Colonic mucosa (tissue), 4 donors: ENCODE measurements at regions not wholly inside any gene's neighbourhood (a gene's known extent, or its start where the extent isn't known, plus 50 kb on each side); places are given as distances from the start of the nearest gene placed in this dataset.

Experiments
- DNase-seq: peaks from one replicate; pipeline ENCODE4 v3.0.0-alpha.2; 2020
- H3K27ac ChIP-seq: fragments of 200-600 bp; one replicate; pipeline ENCODE4 v1.8.0; 2021
- H3K27me3 ChIP-seq: fragments of 200-600 bp; one replicate; pipeline ENCODE4 v1.8.0; 2021
- H3K36me3 ChIP-seq: fragments of 200-600 bp; one replicate; pipeline ENCODE4 v1.8.0; 2021
- H3K4me1 ChIP-seq: fragments of 200-600 bp; one replicate; pipeline ENCODE4 v1.8.0; 2021; ENCODE audit warnings: mild to moderate bottlenecking
- H3K4me3 ChIP-seq: fragments of 200-600 bp; one replicate; pipeline ENCODE4 v1.8.0; 2021
- H3K9ac ChIP-seq, 2 donors: one replicate each; pipeline ENCODE4 v1.7.0; 2013; ENCODE audit warnings: control low read depth in 2 of 2, low read depth in 2 of 2, low read length in 2 of 2
- H3K9me3 ChIP-seq: fragments of 200-600 bp; one replicate; pipeline ENCODE4 v1.8.0; 2021
- intact Hi-C: fragments of 100-400 bp; cut with DNase I; formaldehyde crosslinking; loops from one replicate; pipeline ENCODE4 v1.14.1; 2022
- TF ChIP-seq, protein P1 (sequence below): fragments of 200-600 bp; IDR thresholded peaks from one replicate; pipeline ENCODE4 v1.8.0; 2022; ENCODE audit warnings: antibody characterized with exemption, mild to moderate bottlenecking
- donor health status: healthy.
- donor health status: DM: no; HTN: no; CAD: no.
- donor health status: DM: no; HTN: no; CAD: no.

DNA sequence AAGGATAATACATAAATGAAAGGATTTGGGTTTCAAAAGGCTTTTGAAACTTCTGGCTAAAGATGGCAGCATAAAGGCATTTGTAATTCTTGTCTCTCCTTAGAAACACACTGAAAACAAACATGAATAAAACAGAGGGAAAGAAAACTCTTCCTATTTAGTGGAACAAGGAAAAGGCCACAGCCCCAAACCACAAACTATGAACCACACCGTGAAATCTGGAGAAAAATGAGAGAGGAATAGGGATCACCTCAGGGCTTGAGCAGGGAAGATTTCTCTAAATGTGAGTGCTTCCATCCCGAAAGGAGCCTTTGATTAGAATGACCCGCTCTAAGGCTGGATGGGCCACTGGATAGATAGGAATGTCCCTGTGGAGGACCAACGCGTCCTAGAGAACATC lies 119.6 kb downstream of the SEC61B start:
- Histone ChIP-seq H3K27ac (no peak overlapping the region), H3K4me3 (no peak overlapping the region), H3K9me3 (no peaks in the 10 kb centered on the region), H3K27me3 (no peaks in the 10 kb centered on the region), H3K36me3 (no peaks in the 10 kb centered on the region), H3K9ac (no peak overlapping the region), H3K4me1 (no peaks in the 10 kb centered on the region)
- intact Hi-C loops: no loop called here
- DNase-seq: no peak
- TF ChIP-seq, protein P1, sequence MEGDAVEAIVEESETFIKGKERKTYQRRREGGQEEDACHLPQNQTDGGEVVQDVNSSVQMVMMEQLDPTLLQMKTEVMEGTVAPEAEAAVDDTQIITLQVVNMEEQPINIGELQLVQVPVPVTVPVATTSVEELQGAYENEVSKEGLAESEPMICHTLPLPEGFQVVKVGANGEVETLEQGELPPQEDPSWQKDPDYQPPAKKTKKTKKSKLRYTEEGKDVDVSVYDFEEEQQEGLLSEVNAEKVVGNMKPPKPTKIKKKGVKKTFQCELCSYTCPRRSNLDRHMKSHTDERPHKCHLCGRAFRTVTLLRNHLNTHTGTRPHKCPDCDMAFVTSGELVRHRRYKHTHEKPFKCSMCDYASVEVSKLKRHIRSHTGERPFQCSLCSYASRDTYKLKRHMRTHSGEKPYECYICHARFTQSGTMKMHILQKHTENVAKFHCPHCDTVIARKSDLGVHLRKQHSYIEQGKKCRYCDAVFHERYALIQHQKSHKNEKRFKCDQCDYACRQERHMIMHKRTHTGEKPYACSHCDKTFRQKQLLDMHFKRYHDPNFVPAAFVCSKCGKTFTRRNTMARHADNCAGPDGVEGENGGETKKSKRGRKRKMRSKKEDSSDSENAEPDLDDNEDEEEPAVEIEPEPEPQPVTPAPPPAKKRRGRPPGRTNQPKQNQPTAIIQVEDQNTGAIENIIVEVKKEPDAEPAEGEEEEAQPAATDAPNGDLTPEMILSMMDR: no peak

DNA sequence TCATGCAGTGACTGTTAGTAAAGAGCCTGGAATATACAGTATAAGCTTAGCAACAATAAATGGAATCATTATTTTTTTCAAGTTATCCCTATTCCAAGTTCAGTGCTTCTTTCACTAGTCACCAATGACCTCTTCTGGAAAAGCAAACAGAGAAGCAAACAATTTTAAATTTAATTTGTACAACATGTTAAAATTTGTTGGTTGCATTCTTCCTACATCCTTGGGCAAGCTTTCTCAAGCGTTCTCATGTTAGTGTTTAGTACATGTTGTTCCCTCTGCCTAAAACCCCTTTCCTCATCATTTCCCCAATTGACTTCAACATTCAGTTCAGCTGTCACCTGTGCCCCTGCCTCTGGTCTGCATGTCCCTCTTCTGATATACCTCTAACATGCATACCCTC lies 123.4 kb downstream of the SEC61B start:
- Histone ChIP-seq H3K9ac (no peak overlapping the region), H3K4me3 (no peak overlapping the region), H3K4me1 (no peaks in the 10 kb centered on the region), H3K36me3 (no peaks in the 10 kb centered on the region), H3K27ac (no peak overlapping the region), H3K9me3 (no peaks in the 10 kb centered on the region), H3K27me3 (no peaks in the 10 kb centered on the region)
- intact Hi-C loops: no loop called here
- no peak for DNase-seq
- TF ChIP-seq, protein P1: no peak

DNA sequence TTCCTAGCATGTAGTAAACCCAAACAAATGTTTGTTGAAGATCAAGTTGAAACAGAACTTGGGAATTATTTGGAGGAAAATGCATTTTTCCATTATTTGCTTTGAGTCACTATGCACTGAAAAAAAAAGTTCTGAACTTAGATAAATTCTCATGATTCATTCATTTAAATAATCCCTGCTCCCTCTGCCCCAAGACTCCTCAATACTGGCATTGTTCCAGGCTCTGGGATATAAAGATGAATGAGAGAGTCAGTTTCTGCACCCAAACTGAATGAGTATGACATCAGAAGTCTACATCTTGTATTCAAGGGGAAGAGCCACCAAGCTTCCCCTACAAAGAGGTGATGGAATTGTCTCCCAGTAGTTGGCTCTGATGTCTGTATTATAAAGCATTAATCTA lies 123.9 kb downstream of the SEC61B start:
- no peaks in the 10 kb centered on the region for H3K4me1 ChIP-seq
- DNase-seq: no peak
- no peaks in the 10 kb centered on the region for H3K27me3 ChIP-seq
- no peak overlapping the region for H3K4me3 ChIP-seq
- H3K27ac ChIP-seq: no peak overlapping the region
- H3K9ac ChIP-seq: no peak overlapping the region
- no peaks in the 10 kb centered on the region for H3K36me3 ChIP-seq
- intact Hi-C loops: no loop called here
- TF ChIP-seq, protein P1: no peak
- no peaks in the 10 kb centered on the region for H3K9me3 ChIP-seq

DNA sequence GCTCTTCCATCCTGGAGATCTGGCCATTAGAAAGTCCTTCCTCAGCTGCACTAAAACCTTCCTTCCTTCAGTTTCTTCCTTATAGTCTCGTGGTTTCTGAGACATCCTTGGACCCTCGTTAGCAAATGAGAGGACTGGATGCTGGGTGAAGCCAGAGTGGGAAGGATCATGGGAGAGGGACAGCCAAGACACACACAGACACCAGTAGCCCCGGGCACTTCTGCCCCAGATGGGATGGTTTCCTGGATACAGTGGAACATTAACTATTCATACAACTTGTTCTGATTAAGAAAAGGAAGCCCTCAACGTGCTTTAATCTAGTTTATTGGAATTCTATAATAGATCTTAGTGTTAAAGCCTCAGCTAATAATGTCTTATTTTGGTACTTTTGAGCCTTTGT lies 125.5 kb downstream of the SEC61B start:
- Histone ChIP-seq H3K36me3 (no peaks in the 10 kb centered on the region), H3K9ac (no peak overlapping the region), H3K9me3 (no peaks in the 10 kb centered on the region), H3K4me3 (no peak overlapping the region), H3K27me3 (no peaks in the 10 kb centered on the region), H3K4me1 (no peaks in the 10 kb centered on the region), H3K27ac (no peak overlapping the region)
- intact Hi-C loops: no loop called here
- TF ChIP-seq, protein P1: no peak
- no peak for DNase-seq

DNA sequence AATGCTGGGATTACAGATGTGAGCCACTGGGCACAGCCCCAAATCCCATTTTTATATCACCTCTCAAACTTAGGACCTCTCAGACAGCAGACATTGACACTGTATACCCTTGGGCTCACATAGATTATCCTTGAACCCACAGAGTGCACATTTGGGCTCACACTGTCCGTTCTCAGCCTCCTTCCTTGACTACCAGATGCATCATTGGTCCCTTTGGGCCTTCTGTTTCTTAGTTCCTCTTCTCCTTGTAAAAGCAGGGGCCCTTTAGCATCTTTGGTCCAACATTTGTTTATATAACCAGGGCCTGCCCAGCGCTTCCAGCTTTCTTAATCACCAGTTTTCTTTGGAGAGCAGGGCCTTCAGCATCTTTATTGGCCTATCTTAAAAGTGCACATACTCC lies 126.2 kb downstream of the SEC61B start:
- TF ChIP-seq, protein P1: no peak
- no peak for DNase-seq
- intact Hi-C loops: no loop called here
- Histone ChIP-seq H3K9ac (no peak overlapping the region), H3K4me1 (no peaks in the 10 kb centered on the region), H3K4me3 (no peak overlapping the region), H3K27ac (no peak overlapping the region), H3K9me3 (no peaks in the 10 kb centered on the region), H3K27me3 (no peaks in the 10 kb centered on the region), H3K36me3 (no peaks in the 10 kb centered on the region)

DNA sequence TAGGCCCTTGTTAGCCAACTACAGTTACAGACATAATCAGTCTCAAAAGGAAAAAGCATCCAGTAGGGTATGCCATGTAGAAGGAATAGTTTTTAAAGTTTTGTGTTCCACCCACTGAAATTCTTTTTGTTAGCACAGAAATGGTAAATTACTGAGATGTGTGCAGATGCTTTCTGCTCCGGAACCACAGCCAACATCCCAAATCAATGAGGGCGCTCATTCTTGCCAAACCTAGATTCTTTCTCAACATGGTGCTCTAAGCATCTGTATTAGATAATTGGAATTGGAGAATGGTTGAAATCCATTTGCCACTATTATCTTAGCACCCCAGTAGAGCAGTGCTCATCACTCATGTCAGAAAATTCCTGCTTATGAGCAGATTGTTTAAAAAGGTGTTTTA lies 127.8 kb downstream of the SEC61B start:
- Histone ChIP-seq H3K27ac (no peak overlapping the region), H3K36me3 (no peaks in the 10 kb centered on the region), H3K27me3 (no peaks in the 10 kb centered on the region), H3K4me3 (no peak overlapping the region), H3K9me3 (no peaks in the 10 kb centered on the region), H3K9ac (no peak overlapping the region), H3K4me1 (no peaks in the 10 kb centered on the region)
- intact Hi-C loops: no loop called here
- TF ChIP-seq, protein P1: no peak
- DNase-seq: no peak
